HepG2 (cell line): ENCODE measurements at regions not wholly inside any gene's neighbourhood (a gene's known extent, or its start where the extent isn't known, plus 50 kb on each side); places are given as distances from the start of the nearest gene placed in this dataset.
"Not testable (repeated sequence)": the region's sequence is repeated elsewhere in the genome, so short reads cannot be mapped to it uniquely, and the experiment has no call there.

Experiments used
- ATAC-seq: fragments of 200-7000 bp; cut with Tn5 transposase; 3 replicates; pipeline ENCODE4 v1.9.1; 2020; ENCODE audit warnings: mild to moderate bottlenecking, moderate library complexity
- BruUV-seq: library from RNA; stranded (reverse); fragments of 400-500 nt; replicated peaks from 2 replicates; lab custom pipeline; 2021; lab: Mats Ljungman, UMichigan
- CTCF ChIA-PET: fragments of 300-600 bp; formaldehyde crosslinking; extraction: SDS; loops from one replicate; lab custom pipeline; 2021; ENCODE audit warnings: low total read pairs, inconsistent platforms, low intra/inter-chr PET ratio; lab: Yijun Ruan, JAX
- POLR2A ChIA-PET: fragments of 350-600 bp; sonication (Branson Sonifier 250); formaldehyde crosslinking; loops from one replicate; lab custom pipeline; 2020; ENCODE audit warnings: antibody characterized with exemption, inconsistent platforms; lab: Yijun Ruan, JAX
- DNase-seq: peaks from one replicate; pipeline ENCODE4 v3.0.0-alpha.2; 2015; ENCODE audit warnings: low spot score
- FAIRE-seq: peaks from 3 replicates; lab custom pipeline; 2011; peaks lifted over from hg19 to GRCh38; lab: Jason Lieb, UNC
- H2AFZ ChIP-seq: one replicate; pipeline ENCODE4 v1.6.1; 2011; ENCODE audit warnings: low read length, inconsistent platforms
- H3K27ac ChIP-seq: fragments of 300-600 bp; 3 replicates; pipeline ENCODE4 v1.8.0; 2011; ENCODE audit warnings: mixed run types, mild to moderate bottlenecking, mixed read lengths, low read length, inconsistent platforms; ENCODE audit not compliant: insufficient read depth; ENCODE audit errors: extremely low read length
- H3K27me3 ChIP-seq, 2 experiments: fragments of 200-600 bp in 1 of 2; 2 replicates in 1 of 2; 3 replicates in 1 of 2; pipeline versions ENCODE4 v1.6.0 to v1.8.0; 2011; ENCODE audit warnings: low read length in 2 of 2, mild to moderate bottlenecking in 2 of 2, moderate library complexity in 2 of 2, inconsistent platforms in 1 of 2; ENCODE audit not compliant: insufficient read depth in 2 of 2, control insufficient read depth in 1 of 2
- H3K36me3 ChIP-seq, 2 experiments: fragments of 200-600 bp in 1 of 2; replicated peaks in 1 of 2; 2 replicates in 1 of 2; 3 replicates in 1 of 2; pipeline versions ENCODE4 v1.5.1 to v1.8.0; 2011; ENCODE audit warnings: low read length in 2 of 2, inconsistent platforms in 1 of 2; ENCODE audit not compliant: insufficient read depth in 2 of 2, control insufficient read depth in 1 of 2
- H3K4me1 ChIP-seq: 2 replicates; pipeline ENCODE4 v1.5.1; 2012; ENCODE audit warnings: low read length, inconsistent platforms; ENCODE audit not compliant: insufficient read depth
- H3K4me2 ChIP-seq: 2 replicates; pipeline ENCODE4 v1.6.0; 2011; ENCODE audit warnings: low read depth, low read length, inconsistent platforms
- H3K4me3 ChIP-seq, 3 experiments: fragments of 200-600 bp in 1 of 3; sonication (generic), shearing (Covaris generic) in 1 of 3; replicated peaks in 1 of 3; 2 replicates each; pipeline ENCODE4 v1.5.1; 2011 to 2016; ENCODE audit warnings: low read length in 3 of 3, inconsistent platforms in 2 of 3, low read depth in 2 of 3, mild to moderate bottlenecking in 2 of 3, control low read depth in 1 of 3, mixed read lengths in 1 of 3; ENCODE audit not compliant: insufficient read depth in 1 of 3
- H3K79me2 ChIP-seq: one replicate; pipeline ENCODE4 v1.6.1; 2011; ENCODE audit warnings: low read length, inconsistent platforms; ENCODE audit not compliant: insufficient read depth
- H3K9ac ChIP-seq: 2 replicates; pipeline ENCODE4 v1.6.0; 2011; ENCODE audit warnings: mild to moderate bottlenecking, low read depth, low read length, inconsistent platforms; ENCODE audit not compliant: insufficient read depth
- H3K9me3 ChIP-seq: 2 replicates; pipeline ENCODE4 v1.5.1; 2012; ENCODE audit warnings: mild to moderate bottlenecking, low read length
- H4K20me1 ChIP-seq: 2 replicates; pipeline ENCODE4 v1.6.0; 2011; ENCODE audit warnings: inconsistent platforms, mild to moderate bottlenecking, low read length, moderate library complexity; ENCODE audit not compliant: insufficient read depth
- ATF7-NPFF ChIP-seq: sonication (generic); formaldehyde crosslinking; IDR thresholded peaks from 2 replicates; pipeline ENCODE4 v1.8.1; 2023; ENCODE audit warnings: mild to moderate bottlenecking, low read depth, missing genetic modification reagents, moderate library complexity
- ETV5 ChIP-seq: IDR thresholded peaks from 2 replicates; pipeline ENCODE4 v1.6.1; 2018; ENCODE audit warnings: missing biosample characterization, missing genetic modification reagents, inconsistent platforms, borderline replicate concordance
- MIXL1 ChIP-seq: IDR thresholded peaks from 2 replicates; pipeline ENCODE4 v1.6.1; 2016
- YEATS4 ChIP-seq: sonication (generic); formaldehyde crosslinking; IDR thresholded peaks from 2 replicates; pipeline ENCODE4 v1.4.0; 2020; ENCODE audit warnings: missing genetic modification reagents, borderline replicate concordance
- WGBS: methylation state at CpG from one replicate; pipeline ENCODE4 v1.1.6; 2017; ENCODE audit warnings: low lambda C conversion rate; 5-methylcytosine and 5-hydroxymethylcytosine counted together
- in situ Hi-C: cut with HindIII; loops from 2 replicates; pipeline ENCODE4 v1.10.0; 2017; ENCODE audit warnings: low pct_unique_long_range_greater_than_20kb; ENCODE audit not compliant: extremely low pct_ligation_motif_present
- intact Hi-C: fragments of 100-400 bp; cut with micrococcal nuclease; formaldehyde crosslinking; loops from one replicate; pipeline ENCODE4 v1.10.0; 2022; ENCODE audit not compliant: unreplicated experiment
- TF ChIP-seq, protein P1 (sequence below): sonication (generic); formaldehyde crosslinking; IDR thresholded peaks from 2 replicates; pipeline ENCODE4 v1.4.0; 2020; ENCODE audit warnings: missing genetic modification reagents
- TF ChIP-seq, protein P2 (sequence below): sonication (generic); formaldehyde crosslinking; IDR thresholded peaks from 2 replicates; pipeline ENCODE4 v1.5.1; 2020; ENCODE audit warnings: missing genetic modification reagents, mild to moderate bottlenecking, borderline replicate concordance
- TF ChIP-seq, protein P3 (sequence below): sonication (generic); formaldehyde crosslinking; IDR thresholded peaks from 2 replicates; pipeline ENCODE4 v1.4.0; 2020; ENCODE audit warnings: missing genetic modification reagents, borderline replicate concordance

DNA sequence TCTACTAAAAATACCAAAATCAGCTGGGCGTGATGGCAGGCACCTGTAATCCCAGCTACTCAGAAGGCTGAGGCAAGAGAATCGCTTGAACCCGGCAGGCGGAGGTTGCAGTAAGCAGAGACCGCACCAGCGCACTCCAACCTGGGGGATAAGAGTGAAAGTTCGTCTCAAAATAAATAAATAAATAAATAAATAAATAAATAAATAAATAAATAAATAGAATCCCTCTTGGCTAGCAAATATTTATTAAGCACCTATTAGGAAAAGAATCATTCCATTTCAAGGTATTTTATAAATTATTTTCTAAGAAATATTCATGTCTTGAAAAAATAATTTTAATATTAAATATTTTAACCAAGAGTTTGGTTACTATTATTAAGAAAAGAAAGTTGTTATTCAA, 1539.2 kb upstream of the SLC10A2 start:
- H3K4me2 ChIP-seq, H2AFZ ChIP-seq, H3K4me1 ChIP-seq, H3K27me3 ChIP-seq, ATAC-seq, intact Hi-C loops, H3K9ac ChIP-seq, DNase-seq, in situ Hi-C loops, FAIRE-seq, H3K27ac ChIP-seq, BruUV-seq, H3K4me3 ChIP-seq, H3K79me2 ChIP-seq, H4K20me1 ChIP-seq, CTCF ChIA-PET, POLR2A ChIA-PET, H3K36me3 ChIP-seq: not testable (repeated sequence)
- peaks cover 29% of the 10 kb centered on the region for H3K9me3 ChIP-seq
- WGBS, result 53% methylated on average over 7 of the region's 7 CpGs

DNA sequence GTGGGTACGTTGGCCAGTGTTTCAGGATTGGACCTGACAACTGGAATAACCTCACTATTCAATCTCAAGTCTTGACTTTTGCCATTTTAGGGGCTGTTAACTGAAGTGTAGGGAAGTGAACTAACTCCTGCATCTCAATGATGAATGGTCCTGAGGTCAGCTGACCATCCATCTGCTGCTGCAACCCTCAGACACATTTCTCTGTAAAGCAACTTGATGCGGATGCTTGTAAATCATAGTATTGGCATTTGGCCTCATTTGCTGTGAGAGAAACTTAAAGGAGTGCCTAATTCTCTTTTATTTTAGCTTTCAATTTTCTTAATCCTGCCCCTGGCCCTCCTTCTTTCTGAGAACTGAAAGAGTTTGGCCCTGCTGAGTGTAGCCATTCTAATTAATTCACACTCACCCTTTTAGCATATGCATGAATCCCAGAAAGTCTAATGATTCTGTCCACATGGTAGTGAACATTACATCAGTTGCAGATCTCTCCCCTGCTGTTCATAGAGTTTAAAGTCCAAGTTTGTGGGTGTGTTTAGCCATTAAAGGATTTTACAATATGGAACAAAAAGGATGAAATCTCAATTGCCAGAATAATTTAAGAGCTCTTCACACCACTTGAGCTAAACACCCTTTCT, 1531.4 kb upstream of the SLC10A2 start:
- H3K27ac ChIP-seq, result no peak overlapping the region
- no peaks in the 10 kb centered on the region for H3K79me2 ChIP-seq
- H2AFZ ChIP-seq, result no peak overlapping the region
- ChIA-PET CTCF (no interaction called here), POLR2A (no interaction called here)
- H3K4me2 ChIP-seq, result no peak overlapping the region
- in situ Hi-C loops (no loop called here), intact Hi-C loops (no loop called here)
- no peak overlapping the region for H3K4me3 ChIP-seq
- no peak overlapping the region for H3K9ac ChIP-seq
- DNase-seq (no peak), ATAC-seq (no peak), FAIRE-seq (no peak)
- no TSS peak for BruUV-seq
- H3K36me3 ChIP-seq, result no peaks in the 10 kb centered on the region
- H3K9me3 ChIP-seq, result peaks cover 48% of the 10 kb centered on the region; the same call in 1 of the 2 replicates
- TF ChIP-seq, protein P1, sequence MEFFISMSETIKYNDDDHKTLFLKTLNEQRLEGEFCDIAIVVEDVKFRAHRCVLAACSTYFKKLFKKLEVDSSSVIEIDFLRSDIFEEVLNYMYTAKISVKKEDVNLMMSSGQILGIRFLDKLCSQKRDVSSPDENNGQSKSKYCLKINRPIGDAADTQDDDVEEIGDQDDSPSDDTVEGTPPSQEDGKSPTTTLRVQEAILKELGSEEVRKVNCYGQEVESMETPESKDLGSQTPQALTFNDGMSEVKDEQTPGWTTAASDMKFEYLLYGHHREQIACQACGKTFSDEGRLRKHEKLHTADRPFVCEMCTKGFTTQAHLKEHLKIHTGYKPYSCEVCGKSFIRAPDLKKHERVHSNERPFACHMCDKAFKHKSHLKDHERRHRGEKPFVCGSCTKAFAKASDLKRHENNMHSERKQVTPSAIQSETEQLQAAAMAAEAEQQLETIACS, result no peak
- TF ChIP-seq, protein P2, sequence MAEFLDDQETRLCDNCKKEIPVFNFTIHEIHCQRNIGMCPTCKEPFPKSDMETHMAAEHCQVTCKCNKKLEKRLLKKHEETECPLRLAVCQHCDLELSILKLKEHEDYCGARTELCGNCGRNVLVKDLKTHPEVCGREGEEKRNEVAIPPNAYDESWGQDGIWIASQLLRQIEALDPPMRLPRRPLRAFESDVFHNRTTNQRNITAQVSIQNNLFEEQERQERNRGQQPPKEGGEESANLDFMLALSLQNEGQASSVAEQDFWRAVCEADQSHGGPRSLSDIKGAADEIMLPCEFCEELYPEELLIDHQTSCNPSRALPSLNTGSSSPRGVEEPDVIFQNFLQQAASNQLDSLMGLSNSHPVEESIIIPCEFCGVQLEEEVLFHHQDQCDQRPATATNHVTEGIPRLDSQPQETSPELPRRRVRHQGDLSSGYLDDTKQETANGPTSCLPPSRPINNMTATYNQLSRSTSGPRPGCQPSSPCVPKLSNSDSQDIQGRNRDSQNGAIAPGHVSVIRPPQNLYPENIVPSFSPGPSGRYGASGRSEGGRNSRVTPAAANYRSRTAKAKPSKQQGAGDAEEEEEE (CRISPR knock-in tag), result no peak
- TF ChIP-seq ETV5 (CRISPR knock-in tag), result no peak
- no peak for TF ChIP-seq MIXL1 (CRISPR knock-in tag)
- TF ChIP-seq ATF7-NPFF (CRISPR knock-in tag), result no peak
- TF ChIP-seq, protein P3, sequence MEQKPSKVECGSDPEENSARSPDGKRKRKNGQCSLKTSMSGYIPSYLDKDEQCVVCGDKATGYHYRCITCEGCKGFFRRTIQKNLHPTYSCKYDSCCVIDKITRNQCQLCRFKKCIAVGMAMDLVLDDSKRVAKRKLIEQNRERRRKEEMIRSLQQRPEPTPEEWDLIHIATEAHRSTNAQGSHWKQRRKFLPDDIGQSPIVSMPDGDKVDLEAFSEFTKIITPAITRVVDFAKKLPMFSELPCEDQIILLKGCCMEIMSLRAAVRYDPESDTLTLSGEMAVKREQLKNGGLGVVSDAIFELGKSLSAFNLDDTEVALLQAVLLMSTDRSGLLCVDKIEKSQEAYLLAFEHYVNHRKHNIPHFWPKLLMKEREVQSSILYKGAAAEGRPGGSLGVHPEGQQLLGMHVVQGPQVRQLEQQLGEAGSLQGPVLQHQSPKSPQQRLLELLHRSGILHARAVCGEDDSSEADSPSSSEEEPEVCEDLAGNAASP, result no peak
- TF ChIP-seq YEATS4 (CRISPR knock-in tag), result no peak
- WGBS, result 21% methylated on average over 2 of the region's 2 CpGs
- H4K20me1 ChIP-seq, result no peaks in the 10 kb centered on the region
- no peaks in the 10 kb centered on the region for H3K27me3 ChIP-seq
- H3K4me1 ChIP-seq, result no peaks in the 10 kb centered on the region
